Neural crest cell (in vitro differentiated cells): ENCODE measurements at regions not wholly inside any gene's neighbourhood (a gene's known extent, or its start where the extent isn't known, plus 50 kb on each side); places are given as distances from the start of the nearest gene placed in this dataset.
A peak's percentile ranks its signal among the peaks of the same experiment; 100 is the strongest.

Experiments used
- DNase-seq: peaks from one replicate; pipeline ENCODE4 v3.0.0; 2021; ENCODE audit warnings: low read depth, mixed read lengths, low spot score
- H3K27ac Mint-ChIP-seq: one replicate; pipeline ENCODE4 v1.8.0; 2021; ENCODE audit warnings: mild to moderate bottlenecking, mixed read lengths; ENCODE audit not compliant: unreplicated experiment
- H3K27me3 Mint-ChIP-seq: 2 replicates; pipeline ENCODE4 v1.8.0; 2021; ENCODE audit warnings: low read depth, mild to moderate bottlenecking, mixed read lengths
- H3K36me3 Mint-ChIP-seq: 2 replicates; pipeline ENCODE4 v1.8.0; 2021; ENCODE audit warnings: low read depth, mild to moderate bottlenecking, mixed read lengths
- H3K4me1 Mint-ChIP-seq: 2 replicates; pipeline ENCODE4 v1.8.0; 2021; ENCODE audit warnings: mixed read lengths
- H3K4me3 Mint-ChIP-seq: one replicate; pipeline ENCODE4 v1.8.0; 2021; ENCODE audit warnings: mild to moderate bottlenecking, mixed read lengths
- H3K9me3 Mint-ChIP-seq: 2 replicates; pipeline ENCODE4 v1.8.0; 2021; ENCODE audit warnings: mixed read lengths
- CTCF ChIP-seq: fragments of 200-600 bp; sonication (generic); conservative IDR thresholded peaks from 2 replicates; pipeline ENCODE4 v1.5.0; 2021; ENCODE audit warnings: antibody characterized with exemption, mild to moderate bottlenecking

GRCh38 chr16:87040169-87041117, 276.7 kb downstream of the C16orf95 start:
- Mint-ChIP-seq H3K36me3 (no peaks in the 10 kb centered on the region), H3K4me3 (no peak overlapping the region), H3K4me1 (peaks cover 10% of the 10 kb centered on the region), H3K27me3 (peaks cover 11% of the 10 kb centered on the region), H3K9me3 (no peaks in the 10 kb centered on the region), H3K27ac (no peak overlapping the region)
- DNase-seq: no peak
- TF ChIP-seq CTCF: no peak

- no peak for DNase-seq
- Mint-ChIP-seq H3K36me3 (no peaks in the 10 kb centered on the region), H3K4me1 (peaks cover 10% of the 10 kb centered on the region), H3K9me3 (no peaks in the 10 kb centered on the region), H3K27ac (no peak overlapping the region), H3K4me3 (no peak overlapping the region), H3K27me3 (peaks cover 11% of the 10 kb centered on the region)
- no peak for TF ChIP-seq CTCF
Measured at GRCh38 chr16:87041286-87041685, 275.9 kb downstream of the C16orf95 start.

- H3K4me3 Mint-ChIP-seq: no peak overlapping the region
- H3K36me3 Mint-ChIP-seq: no peaks in the 10 kb centered on the region
- no peak for TF ChIP-seq CTCF
- peaks cover 10% of the 10 kb centered on the region for H3K4me1 Mint-ChIP-seq
- H3K9me3 Mint-ChIP-seq: no peaks in the 10 kb centered on the region
- H3K27me3 Mint-ChIP-seq: peaks cover 11% of the 10 kb centered on the region
- H3K27ac Mint-ChIP-seq: no peak overlapping the region
- no peak for DNase-seq
Measured at GRCh38 chr16:87042551-87043230, 274.5 kb downstream of the C16orf95 start.

- H3K27me3 Mint-ChIP-seq: peaks cover 11% of the 10 kb centered on the region
- no peaks in the 10 kb centered on the region for H3K36me3 Mint-ChIP-seq
- no peak for TF ChIP-seq CTCF
- no peaks in the 10 kb centered on the region for H3K9me3 Mint-ChIP-seq
- peak overlapping the region; percentile 10 for H3K27ac Mint-ChIP-seq
- peaks cover 10% of the 10 kb centered on the region for H3K4me1 Mint-ChIP-seq
- H3K4me3 Mint-ChIP-seq: no peak overlapping the region
- DNase-seq: no peak
Measured at GRCh38 chr16:87043231-87044031, 273.8 kb downstream of the C16orf95 start.

- DNase-seq: no peak
- Mint-ChIP-seq H3K4me3 (no peak overlapping the region), H3K27ac (peak overlapping the region; percentile 10), H3K9me3 (no peaks in the 10 kb centered on the region), H3K36me3 (no peaks in the 10 kb centered on the region), H3K27me3 (peaks cover 11% of the 10 kb centered on the region), H3K4me1 (peaks cover 10% of the 10 kb centered on the region)
- TF ChIP-seq CTCF: no peak
Measured at GRCh38 chr16:87044032-87044382, 273.2 kb downstream of the C16orf95 start.
